SK-N-SH (cell line): ENCODE measurements at regions not wholly inside any gene's neighbourhood (a gene's known extent, or its start where the extent isn't known, plus 50 kb on each side); places are given as distances from the start of the nearest gene placed in this dataset.

Source experiments
- CTCF ChIP-seq: fragments of 200-600 bp; sonication (generic); IDR thresholded peaks from 2 replicates; pipeline ENCODE4 v1.6.1; 2017; ENCODE audit warnings: antibody characterized with exemption, mild to moderate bottlenecking, moderate library complexity
- GATA2 ChIP-seq: sonication (generic); formaldehyde crosslinking; IDR thresholded peaks from 2 replicates; pipeline ENCODE4 v1.5.0; 2020; ENCODE audit warnings: mild to moderate bottlenecking, missing genetic modification reagents
- IRF3 ChIP-seq: fragments of 150-350 bp; IDR thresholded peaks from 2 replicates; pipeline ENCODE4 v1.6.1; 2016; ENCODE audit warnings: mild to moderate bottlenecking, low read depth, low read length
- JUND ChIP-seq: IDR thresholded peaks from 2 replicates; pipeline ENCODE4 v1.4.0; 2012
- MAX ChIP-seq: IDR thresholded peaks from 2 replicates; pipeline ENCODE4 v1.4.0; 2012; ENCODE audit warnings: low read depth
- NRF1 ChIP-seq: IDR thresholded peaks from 2 replicates; pipeline ENCODE4 v1.6.1; 2012; ENCODE audit warnings: low read depth, mild to moderate bottlenecking, low read length
- POLR2AphosphoS5 ChIP-seq: IDR thresholded peaks from 2 replicates; pipeline ENCODE4 v1.6.1; 2012; ENCODE audit warnings: low read depth, low read length
- TCF12 ChIP-seq: IDR thresholded peaks from 2 replicates; pipeline ENCODE4 v1.4.0; 2012
- YY1 ChIP-seq: IDR thresholded peaks from 2 replicates; pipeline ENCODE4 v1.4.0; 2012; ENCODE audit warnings: low read depth, mild to moderate bottlenecking

- TF ChIP-seq POLR2AphosphoS5 (no peak), GATA2 (CRISPR knock-in tag) (no peak), CTCF (no peak), JUND (no peak), TCF12 (no peak), NRF1 (no peak), MAX (no peak), YY1 (no peak), IRF3 (no peak)
These were observed 292.4 kb upstream of the SPANXN4 start for GRCh38 chrX:142733327-142733726.
